Heart left ventricle (tissue), 16 donors: ENCODE measurements at regions not wholly inside any gene's neighbourhood (a gene's known extent, or its start where the extent isn't known, plus 50 kb on each side); places are given as distances from the start of the nearest gene placed in this dataset.

Experiments used
- ATAC-seq, 4 donors: fragments of 200-7000 bp; cut with Tn5 transposase; one replicate each; pipeline ENCODE4 v1.9.1; 2020 to 2022; ENCODE audit warnings: moderate library complexity in 4 of 4, mild to moderate bottlenecking in 3 of 4, moderate number of reproducible peaks in 1 of 4
- DNase-seq, 5 donors: peaks; one replicate each; pipeline ENCODE4 v3.0.0-alpha.2; 2020
- H3K27ac ChIP-seq, 12 donors: fragments of 200-600 bp; sonication (generic) in 4 of 12; one replicate each; pipeline versions ENCODE4 v1.5.0 to v1.8.0; 2016 to 2022; ENCODE audit warnings: mild to moderate bottlenecking in 2 of 12
- H3K27me3 ChIP-seq, 9 donors: fragments of 200-600 bp; sonication (generic) in 2 of 9; one replicate each; pipeline versions ENCODE4 v1.5.1 to v1.8.0; 2016 to 2022; ENCODE audit warnings: mild to moderate bottlenecking in 3 of 9
- H3K36me3 ChIP-seq, 9 donors: fragments of 200-600 bp; sonication (generic) in 2 of 9; one replicate each; pipeline versions ENCODE4 v1.5.0 to v1.8.0; 2018 to 2022; ENCODE audit warnings: mild to moderate bottlenecking in 2 of 9
- H3K4me1 ChIP-seq, 12 donors: fragments of 200-600 bp; sonication (generic) in 4 of 12; one replicate each; pipeline versions ENCODE4 v1.5.0 to v1.8.0; 2016 to 2022; ENCODE audit warnings: mild to moderate bottlenecking in 3 of 12
- H3K4me3 ChIP-seq, 12 donors: fragments of 200-600 bp; sonication (generic) in 4 of 12; one replicate each; pipeline versions ENCODE4 v1.5.0 to v1.8.0; 2017 to 2022; ENCODE audit warnings: mild to moderate bottlenecking in 9 of 12, moderate library complexity in 4 of 12
- H3K9me3 ChIP-seq, 12 donors: fragments of 200-600 bp; sonication (generic) in 4 of 12; one replicate each; pipeline versions ENCODE4 v1.5.0 to v1.8.0; 2016 to 2022; ENCODE audit warnings: mild to moderate bottlenecking in 1 of 12
- CTCF ChIP-seq, 12 donors: fragments of 200-600 bp; sonication (generic) in 4 of 12; IDR thresholded peaks; one replicate each; pipeline versions ENCODE4 v1.5.0 to v1.8.0; 2018 to 2022; ENCODE audit warnings: antibody characterized with exemption in 12 of 12, mild to moderate bottlenecking in 5 of 12
- POLR2A ChIP-seq, 2 donors: fragments of 450-650 bp; IDR thresholded peaks; one replicate each; pipeline ENCODE4 v1.6.1; 2017; ENCODE audit warnings: antibody characterized with exemption in 2 of 2, mild to moderate bottlenecking in 2 of 2, moderate library complexity in 2 of 2
- WGBS, 4 donors: extraction: QIAGEN DNeasy Blood & Tissue Kit in 2 of 4; methylation state at CpG; one replicate each; pipeline versions ENCODE4 v1.1.5 to v1.1.7; 2013 to 2018; 5-methylcytosine and 5-hydroxymethylcytosine counted together
- intact Hi-C, 10 donors: fragments of 100-400 bp; cut with DNase I; formaldehyde crosslinking; loops; one replicate each; pipeline versions ENCODE4 v1.11.1 to v1.14.2; 2022
- donor health status: ischemic (EF 13 %, LVEDD 7.1; RV severe dilation, severe dysfunction).
- donor health status: healthy with polysubstance abuse.
- donor health status: DM: no; HTN: yes; CAD: no.
- donor health status: DM: no; HTN: no; CAD: no.
- donor health status: ischemic (EF 25% LVEDD 6.9; RV normal size, moderate dysfunction).
- donor health status: ischemic (EF 25% LVEDD 5.7; RV mildly dilated, moderate dysfunction).
- donor health status: healthy.
- donor health status: DM: yes; HTN: yes; CAD: no.
- donor health status: ischemic (EF 35%, LVEDD 5.7; RV mildly dilated, moderate dysfunction).
- donor health status: nonischemic (EF 11% LVEDD 7.7; RV severe dilation, severe dysfunction).
- donor health status: DM: yes; HTN: yes; CAD: no.
- donor health status: PGD.
- donor health status: ischemic (EF 29% LVEDD 5.4; RV normal size, mild dysfunction).
- donor health status: nonischemic (EF 23%, LVEDD 6.1; RV moderate dilation, normal function).

GRCh38 chr4:159422019-159422418, 319.1 kb downstream of the RAPGEF2 start:
- Histone ChIP-seq H3K4me3 (no peak overlapping the region), H3K9me3 (peaks cover 0 to 20% (median 2%) of the 10 kb centered on the region in 12 donors), H3K27ac (no peak overlapping the region), H3K27me3 (no peaks in the 10 kb centered on the region), H3K36me3 (no peaks in the 10 kb centered on the region), H3K4me1 (peaks cover 0 to 7% (median 0%) of the 10 kb centered on the region in 12 donors)
- intact Hi-C loops, result no loop called here
- DNase-seq (no peak), ATAC-seq (no peak)
- TF ChIP-seq POLR2A (IDR thresholded peaks at IDR 0.05), result no peak
- WGBS, 4 donors, result 85 to 89% (median 88%) methylated on average over 8 of the region's 8 CpGs

- Histone ChIP-seq H3K9me3 (peaks cover 0 to 20% (median 2%) of the 10 kb centered on the region in 12 donors), H3K36me3 (no peaks in the 10 kb centered on the region), H3K4me1 (peaks cover 0 to 2% (median 0%) of the 10 kb centered on the region in 12 donors), H3K27me3 (no peaks in the 10 kb centered on the region), H3K4me3 (no peak overlapping the region), H3K27ac (no peak overlapping the region)
- DNase-seq, result no peak
- 96 to 100% (median 98%) methylated on average over 1 of the region's 1 CpG for WGBS, 4 donors
- TF ChIP-seq CTCF (IDR thresholded peaks at IDR 0.05) (no peak), POLR2A (IDR thresholded peaks at IDR 0.05) (no peak)
- ATAC-seq, result no peak
- intact Hi-C loops, result no loop called here
These were observed 319.7 kb downstream of the RAPGEF2 start for GRCh38 chr4:159422626-159423025.

GRCh38 chr4:159425737-159426305, 322.9 kb downstream of the RAPGEF2 start:
- peaks cover 0 to 22% (median 11%) of the 10 kb centered on the region in 12 donors for H3K4me1 ChIP-seq
- TF ChIP-seq CTCF (IDR thresholded peaks at IDR 0.05) (no peak), POLR2A (IDR thresholded peaks at IDR 0.05) (no peak)
- WGBS, 4 donors, result 60 to 77% (median 64%) methylated on average over 4 of the region's 4 CpGs

GRCh38 chr4:159428293-159428692, 325.4 kb downstream of the RAPGEF2 start:
- Histone ChIP-seq H3K36me3 (no peaks in the 10 kb centered on the region), H3K27ac (peak overlapping the region in 1 of 12 donors; percentile 37), H3K4me3 (no peak overlapping the region), H3K4me1 (peaks cover 0 to 22% (median 11%) of the 10 kb centered on the region in 12 donors), H3K9me3 (no peaks in the 10 kb centered on the region), H3K27me3 (no peaks in the 10 kb centered on the region)
- DNase-seq, result no peak
- WGBS, 4 donors, result 96 to 98% (median 97%) methylated on average over 5 of the region's 5 CpGs
- no peak for ATAC-seq
- intact Hi-C loops, result loop anchor here in 1 of 10 donors (5.0 kb wide), 1 partner anchor 76 kb away; no protein-coding TSS in a partner anchor
- no peak for TF ChIP-seq POLR2A (IDR thresholded peaks at IDR 0.05)
- no peak for TF ChIP-seq CTCF (IDR thresholded peaks at IDR 0.05)

More at GRCh38 chr4:159425737-159426305, 322.9 kb downstream of the RAPGEF2 start:
- no peak overlapping the region for H3K27ac ChIP-seq
- H3K27me3 ChIP-seq, result no peaks in the 10 kb centered on the region
- H3K36me3 ChIP-seq, result no peaks in the 10 kb centered on the region
- no peak for ATAC-seq
- intact Hi-C loops, result loop anchor here in 1 of 10 donors (5.0 kb wide), 1 partner anchor 74 kb away; no protein-coding TSS in a partner anchor
- DNase-seq, result no peak
- no peaks in the 10 kb centered on the region for H3K9me3 ChIP-seq
- no peak overlapping the region for H3K4me3 ChIP-seq
